ENCODE measurements at regions not wholly inside any gene's neighbourhood (a gene's known extent, or its start where the extent isn't known, plus 50 kb on each side); places are given as distances from the start of the nearest gene placed in this dataset.

GRCh38 chr2:2810504-2810903, 479.4 kb upstream of the MYT1L start:
- Histone ChIP-seq H3K9me3 (no peaks in the 10 kb centered on the region), H3K27me3 (no peaks in the 10 kb centered on the region), H3K36me3 (no peaks in the 10 kb centered on the region), H3K4me3 (ENCODE audit: low read depth, low read length) (no peak overlapping the region), H3K4me1 (no peaks in the 10 kb centered on the region)
- TF ChIP-seq CTCF (IDR thresholded peaks at IDR 0.05; ENCODE audit: low read depth, low read length): no peak
- no peak for DNase-seq

GRCh38 chr2:2809771-2810170, 478.7 kb upstream of the MYT1L start:
- DNase-seq: no peak
- no peaks in the 10 kb centered on the region for H3K36me3 ChIP-seq
- no peaks in the 10 kb centered on the region for H3K27me3 ChIP-seq
- H3K4me3 ChIP-seq (ENCODE audit: low read depth, low read length): no peak overlapping the region
- no peaks in the 10 kb centered on the region for H3K4me1 ChIP-seq
- no peaks in the 10 kb centered on the region for H3K9me3 ChIP-seq
- no peak for TF ChIP-seq CTCF (IDR thresholded peaks at IDR 0.05; ENCODE audit: low read depth, low read length)

GRCh38 chr2:2808551-2809058, 477.5 kb upstream of the MYT1L start:
- H3K4me1 ChIP-seq: no peaks in the 10 kb centered on the region
- no peaks in the 10 kb centered on the region for H3K36me3 ChIP-seq
- no peak overlapping the region for H3K4me3 ChIP-seq (ENCODE audit: low read depth, low read length)
- no peak for TF ChIP-seq CTCF (IDR thresholded peaks at IDR 0.05; ENCODE audit: low read depth, low read length)
- H3K9me3 ChIP-seq: no peaks in the 10 kb centered on the region
- no peaks in the 10 kb centered on the region for H3K27me3 ChIP-seq
- DNase-seq: no peak

- no peaks in the 10 kb centered on the region for H3K4me1 ChIP-seq
- no peak for DNase-seq
- no peaks in the 10 kb centered on the region for H3K36me3 ChIP-seq
- TF ChIP-seq CTCF (IDR thresholded peaks at IDR 0.05; ENCODE audit: low read depth, low read length): no peak
- no peaks in the 10 kb centered on the region for H3K9me3 ChIP-seq
- H3K27me3 ChIP-seq: no peaks in the 10 kb centered on the region
- no peak overlapping the region for H3K4me3 ChIP-seq (ENCODE audit: low read depth, low read length)
Observed at GRCh38 chr2:2806711-2807110, 475.6 kb upstream of the MYT1L start.

DNA sequence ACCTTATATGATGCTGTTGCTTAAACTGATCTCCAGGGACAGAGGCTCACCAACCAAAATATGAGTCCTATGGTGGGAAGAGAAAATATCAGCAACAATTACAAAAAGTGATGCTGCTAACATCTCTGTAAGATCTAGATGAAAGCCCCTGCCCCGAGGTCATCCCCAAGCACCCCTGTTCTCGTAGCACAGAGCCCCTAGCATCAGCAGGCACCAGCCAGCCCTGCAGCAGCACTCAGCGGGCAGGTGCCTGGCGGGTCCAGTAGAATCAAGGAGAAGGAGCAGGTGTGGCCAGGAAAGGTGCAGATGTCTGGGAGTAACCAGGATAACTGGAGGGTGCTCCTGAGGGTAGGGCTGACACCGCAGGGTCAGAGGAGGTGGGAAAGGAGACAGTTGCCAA, 474.2 kb upstream of the MYT1L start:
- TF ChIP-seq CTCF (IDR thresholded peaks at IDR 0.05; ENCODE audit: low read depth, low read length): no peak
- Histone ChIP-seq H3K27me3 (no peaks in the 10 kb centered on the region), H3K9me3 (no peaks in the 10 kb centered on the region), H3K4me3 (ENCODE audit: low read depth, low read length) (no peak overlapping the region), H3K36me3 (no peaks in the 10 kb centered on the region), H3K4me1 (no peaks in the 10 kb centered on the region)
- no peak for DNase-seq

GRCh38 chr2:2804528-2804927, 473.5 kb upstream of the MYT1L start:
- no peaks in the 10 kb centered on the region for H3K27me3 ChIP-seq

More at GRCh38 chr2:2804528-2804927, 473.5 kb upstream of the MYT1L start:
- Histone ChIP-seq H3K4me3 (ENCODE audit: low read depth, low read length) (no peak overlapping the region), H3K4me1 (no peaks in the 10 kb centered on the region), H3K9me3 (no peaks in the 10 kb centered on the region), H3K36me3 (no peaks in the 10 kb centered on the region)
- no peak for DNase-seq
- TF ChIP-seq CTCF (IDR thresholded peaks at IDR 0.05; ENCODE audit: low read depth, low read length): no peak

Measured in BE2C (cell line).